H1 (cell line): ENCODE measurements at regions not wholly inside any gene's neighbourhood (a gene's known extent, or its start where the extent isn't known, plus 50 kb on each side); places are given as distances from the start of the nearest gene placed in this dataset.

Source experiments
- CHD7 ChIP-seq: fragments of 300-600 bp; sonication (generic); IDR thresholded peaks from 2 replicates; pipeline ENCODE4 v1.7.1; 2012; ENCODE audit warnings: low read length, moderate library complexity, mild to moderate bottlenecking, inconsistent platforms; ENCODE audit not compliant: insufficient replicate concordance
- GABPA ChIP-seq: IDR thresholded peaks from 2 replicates; pipeline ENCODE4 v1.6.1; 2011; ENCODE audit warnings: mild to moderate bottlenecking, low read length, moderate library complexity, borderline replicate concordance; ENCODE audit not compliant: insufficient read depth
- HDAC6 ChIP-seq: IDR thresholded peaks from one replicate; pipeline ENCODE4 v1.7.1; 2012; ENCODE audit warnings: low read depth, mild to moderate bottlenecking, inconsistent platforms, low read length, moderate library complexity
- JUND ChIP-seq: IDR thresholded peaks from 2 replicates; pipeline ENCODE4 v1.6.1; 2011; ENCODE audit warnings: mild to moderate bottlenecking, improper control_type of control experiment, low read length
- KDM1A ChIP-seq: fragments of 200-600, 300-600 bp; sonication (generic); IDR thresholded peaks from 2 replicates; pipeline ENCODE4 v1.7.1; 2016; ENCODE audit warnings: mild to moderate bottlenecking, low read length, borderline replicate concordance
- KDM5A ChIP-seq: fragments of 200-600 bp; IDR thresholded peaks from 2 replicates; pipeline ENCODE4 v1.7.1; 2012; ENCODE audit warnings: mild to moderate bottlenecking, low read length, inconsistent platforms, mixed read lengths
- NANOG ChIP-seq: IDR thresholded peaks from 2 replicates; pipeline ENCODE4 v1.6.1; 2011; ENCODE audit warnings: low read length, low read depth, mild to moderate bottlenecking, inconsistent platforms; ENCODE audit not compliant: insufficient read depth, poor library complexity, severe bottlenecking
- NRF1 ChIP-seq: IDR thresholded peaks from 2 replicates; pipeline ENCODE4 v1.6.1; 2011; ENCODE audit warnings: mild to moderate bottlenecking, low read depth, low read length, improper control_type of control experiment
- SAP30 ChIP-seq: fragments of 300-600 bp; sonication (generic); IDR thresholded peaks from 2 replicates; pipeline ENCODE4 v1.7.1; 2012; ENCODE audit warnings: low read length, moderate library complexity, mild to moderate bottlenecking, inconsistent platforms; ENCODE audit not compliant: insufficient read depth, insufficient replicate concordance
- TAF7 ChIP-seq: optimal IDR thresholded peaks from 2 replicates; pipeline ENCODE3; 2011; ENCODE audit warnings: low read depth, mild to moderate bottlenecking, inconsistent platforms, low read length, moderate library complexity, borderline replicate concordance
- TEAD4 ChIP-seq: IDR thresholded peaks from 2 replicates; pipeline ENCODE4 v1.6.1; 2012; ENCODE audit warnings: low read depth, low read length, inconsistent platforms, mixed read lengths
- TF ChIP-seq, protein P1 (sequence below): IDR thresholded peaks from 2 replicates; pipeline ENCODE4 v1.6.1; 2012; ENCODE audit warnings: inconsistent platforms

DNA sequence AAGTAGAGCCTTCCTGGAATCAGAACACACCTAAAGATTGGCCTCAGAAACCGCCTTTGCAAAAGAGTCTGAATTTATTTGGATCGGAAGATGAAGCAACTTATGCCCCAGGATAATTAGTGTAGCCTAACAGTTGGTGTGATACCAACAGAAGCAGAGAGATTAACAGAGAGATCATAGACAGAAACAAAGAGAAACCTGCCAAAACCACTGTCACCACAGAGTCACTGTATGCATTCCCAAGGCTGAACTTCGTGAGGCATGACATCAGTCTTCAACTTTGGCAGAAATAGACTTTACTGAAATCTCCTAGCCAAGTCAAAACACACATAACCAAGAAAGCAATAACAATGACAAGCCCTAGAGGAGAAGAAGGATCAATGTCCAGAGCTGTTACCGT lies 361.8 kb downstream of the ELAVL2 start (continued):
- TF ChIP-seq CHD7, result no peak
- TF ChIP-seq NANOG, result no peak
- TF ChIP-seq KDM1A, result no peak
- no peak for TF ChIP-seq GABPA
- no peak for TF ChIP-seq NRF1
- TF ChIP-seq JUND, result no peak
- no peak for TF ChIP-seq HDAC6
- TF ChIP-seq, protein P1, sequence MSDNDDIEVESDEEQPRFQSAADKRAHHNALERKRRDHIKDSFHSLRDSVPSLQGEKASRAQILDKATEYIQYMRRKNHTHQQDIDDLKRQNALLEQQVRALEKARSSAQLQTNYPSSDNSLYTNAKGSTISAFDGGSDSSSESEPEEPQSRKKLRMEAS, result no peak
- TF ChIP-seq TEAD4, result no peak
- TF ChIP-seq KDM5A, result no peak
- TF ChIP-seq TAF7, result no peak
- no peak for TF ChIP-seq SAP30
